HG03280 (cell line): ENCODE measurements at regions not wholly inside any gene's neighbourhood (a gene's known extent, or its start where the extent isn't known, plus 50 kb on each side); places are given as distances from the start of the nearest gene placed in this dataset.

Experiments used
- ATAC-seq: cut with Tn5 transposase; IDR thresholded peaks from one replicate; pipeline ENCODE4 v1.9.1; 2021; ENCODE audit warnings: mild to moderate bottlenecking, moderate library complexity; ENCODE audit not compliant: unreplicated experiment

DNA sequence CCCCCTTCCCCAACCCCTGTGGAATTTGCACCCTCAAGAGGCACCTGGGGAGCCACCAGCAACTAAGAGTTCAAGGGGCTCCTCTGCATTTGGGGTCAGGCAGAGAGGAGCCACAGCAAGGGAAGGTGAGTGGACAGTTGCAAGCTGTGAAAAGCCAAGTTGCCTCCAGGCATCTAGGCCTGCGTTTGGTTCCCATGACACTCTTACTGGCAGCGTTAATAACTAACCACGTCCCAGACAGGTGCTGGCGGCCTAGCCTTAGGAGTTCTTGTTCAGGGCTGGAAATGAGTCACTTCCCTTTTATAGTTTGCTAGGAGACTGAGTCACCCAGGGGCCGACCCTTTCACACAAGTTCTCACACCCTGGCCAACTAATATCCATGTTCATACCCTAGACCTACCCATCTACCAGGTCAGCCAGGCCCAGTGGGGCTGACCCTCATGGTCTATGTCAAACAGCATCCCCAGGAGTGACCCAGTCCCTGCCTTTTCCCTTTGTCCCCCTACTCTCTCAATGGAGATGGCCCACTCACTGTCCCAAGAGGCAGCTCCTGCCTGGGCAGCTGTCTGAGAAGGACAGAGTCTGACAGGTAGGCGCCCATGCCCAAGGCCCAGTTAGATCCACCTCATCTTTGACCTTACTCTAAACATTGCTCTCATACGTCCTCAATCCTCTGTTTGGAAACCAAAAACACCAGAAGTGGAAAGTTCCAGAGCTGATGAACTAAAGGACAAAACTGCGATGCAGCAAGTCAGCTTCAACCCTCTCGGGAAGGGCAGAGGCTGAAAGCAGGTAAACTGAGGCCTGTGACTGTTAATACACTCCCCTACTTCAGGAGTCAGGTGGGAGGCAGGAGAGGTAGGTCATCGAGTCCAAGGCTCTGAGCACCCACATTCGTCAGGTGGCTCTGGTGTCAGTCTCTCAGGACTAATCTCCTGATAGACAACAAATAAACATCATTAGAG lies 300.6 kb downstream of the SOX9 start:
- ATAC-seq: peak; percentile 44

DNA sequence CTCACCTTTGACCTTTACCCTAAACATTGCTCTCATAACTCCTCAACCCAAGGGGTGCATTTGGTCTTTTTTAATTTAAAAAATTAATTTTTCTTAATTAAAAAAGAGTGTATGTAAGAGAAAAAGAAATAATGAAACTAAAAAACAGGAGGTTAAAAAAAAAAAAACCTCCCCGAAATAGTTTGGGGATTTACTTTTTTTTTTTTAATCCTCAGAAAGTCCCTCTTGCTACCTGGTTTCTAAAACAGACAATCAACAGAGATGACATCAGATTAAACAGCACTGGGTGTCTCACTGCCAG lies 301.3 kb downstream of the SOX9 start:
- no peak for ATAC-seq

DNA sequence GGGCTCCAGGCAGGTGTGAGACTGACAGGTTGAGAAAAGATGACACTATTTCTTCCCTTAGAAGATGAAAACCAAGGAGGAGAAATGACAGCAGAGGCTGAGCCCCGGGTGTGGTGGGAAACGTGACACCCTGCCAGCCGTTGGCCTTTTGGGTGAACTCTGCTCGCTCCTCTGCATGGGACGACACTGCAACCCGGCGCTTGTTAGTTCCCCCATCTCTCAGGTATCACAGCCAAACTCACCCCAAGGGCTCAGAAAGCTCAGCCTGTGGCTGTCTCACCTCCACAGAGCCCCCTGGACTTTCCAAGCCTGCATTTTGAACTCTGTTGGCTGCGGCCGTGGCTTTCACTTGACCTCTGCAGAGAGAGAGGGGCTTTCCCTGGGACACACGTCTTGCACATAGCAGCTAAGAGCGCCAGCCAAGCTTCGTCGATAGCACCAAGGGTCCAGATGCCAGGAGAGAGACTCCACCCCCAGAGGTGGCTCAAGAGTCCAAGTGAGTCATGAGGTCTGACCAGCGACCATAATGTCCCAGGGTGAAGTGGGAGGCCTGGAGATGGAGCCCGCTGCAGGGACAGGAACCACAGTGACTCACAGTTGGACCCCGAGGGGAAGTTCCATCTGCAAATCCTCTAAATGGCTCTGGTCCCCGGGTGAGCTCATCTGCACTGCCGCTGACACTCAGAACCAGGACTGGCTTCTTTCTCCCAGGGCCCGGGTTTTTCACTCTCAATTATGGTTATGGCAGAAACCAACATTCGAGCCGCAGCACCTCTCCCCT lies 301.9 kb downstream of the SOX9 start:
- ATAC-seq: peak; percentile 37

DNA sequence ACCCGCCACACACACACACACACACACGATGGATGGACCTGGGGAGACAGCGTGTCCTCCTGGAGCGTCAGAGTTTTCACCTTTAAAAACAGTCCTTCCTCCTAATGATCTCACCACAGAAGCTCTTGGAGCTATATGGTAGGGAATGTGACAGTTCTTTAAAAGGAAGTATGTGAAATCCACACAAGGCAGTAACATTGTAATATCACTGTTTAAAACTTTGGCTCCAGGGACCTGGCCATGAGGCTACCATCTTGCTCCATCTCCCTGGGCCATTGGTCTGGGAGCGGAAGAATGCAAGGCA lies 302.4 kb downstream of the SOX9 start:
- no peak for ATAC-seq

DNA sequence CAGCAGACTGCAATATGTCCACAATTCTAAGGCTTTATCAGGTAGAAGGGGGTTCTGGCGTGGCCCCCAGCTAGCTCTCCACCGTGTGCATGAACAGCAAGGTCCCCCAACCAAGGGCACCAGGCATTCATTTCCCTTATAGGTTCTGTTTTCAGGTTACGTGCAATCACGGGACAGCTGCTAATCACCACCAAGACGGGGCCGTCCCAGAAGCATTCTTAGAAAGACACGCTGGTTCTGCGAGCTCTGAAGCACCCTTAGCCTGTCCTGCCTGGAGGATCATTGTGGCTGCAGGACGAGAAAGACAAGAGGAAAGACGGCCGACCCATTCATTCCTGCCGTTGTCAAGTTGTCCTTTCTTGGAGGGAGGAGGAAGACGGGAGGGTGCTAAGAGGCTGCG lies 302.9 kb downstream of the SOX9 start:
- ATAC-seq: peak; percentile 16

DNA sequence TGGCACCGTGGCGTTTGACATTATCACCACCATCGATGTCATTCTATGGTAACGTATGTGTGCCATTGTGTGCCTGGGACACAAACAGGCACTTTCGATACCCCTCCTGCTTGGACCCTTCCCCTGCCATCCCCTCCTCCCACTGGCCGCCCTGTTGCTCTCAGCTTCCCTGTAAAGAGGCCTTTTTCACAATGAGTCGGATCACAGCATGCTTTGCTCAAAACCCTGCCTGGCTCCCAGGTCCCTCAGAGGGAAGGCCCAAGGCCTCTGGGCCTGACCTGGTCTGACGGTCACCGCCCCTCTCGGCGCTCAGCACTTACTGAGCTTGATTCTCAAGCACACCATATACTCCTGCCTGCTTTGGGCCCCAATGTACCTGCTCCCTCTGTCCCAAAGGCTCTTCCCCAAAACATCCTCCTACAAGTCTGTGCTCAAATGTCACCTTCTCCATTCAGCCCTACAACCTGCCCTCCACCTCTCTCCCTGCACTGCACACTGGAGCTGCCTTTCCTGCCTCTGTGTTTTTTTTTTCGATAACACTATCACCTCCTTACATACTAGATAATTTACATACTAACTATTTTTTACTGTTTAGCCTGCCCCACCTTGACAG lies 303.8 kb downstream of the SOX9 start:
- no peak for ATAC-seq

DNA sequence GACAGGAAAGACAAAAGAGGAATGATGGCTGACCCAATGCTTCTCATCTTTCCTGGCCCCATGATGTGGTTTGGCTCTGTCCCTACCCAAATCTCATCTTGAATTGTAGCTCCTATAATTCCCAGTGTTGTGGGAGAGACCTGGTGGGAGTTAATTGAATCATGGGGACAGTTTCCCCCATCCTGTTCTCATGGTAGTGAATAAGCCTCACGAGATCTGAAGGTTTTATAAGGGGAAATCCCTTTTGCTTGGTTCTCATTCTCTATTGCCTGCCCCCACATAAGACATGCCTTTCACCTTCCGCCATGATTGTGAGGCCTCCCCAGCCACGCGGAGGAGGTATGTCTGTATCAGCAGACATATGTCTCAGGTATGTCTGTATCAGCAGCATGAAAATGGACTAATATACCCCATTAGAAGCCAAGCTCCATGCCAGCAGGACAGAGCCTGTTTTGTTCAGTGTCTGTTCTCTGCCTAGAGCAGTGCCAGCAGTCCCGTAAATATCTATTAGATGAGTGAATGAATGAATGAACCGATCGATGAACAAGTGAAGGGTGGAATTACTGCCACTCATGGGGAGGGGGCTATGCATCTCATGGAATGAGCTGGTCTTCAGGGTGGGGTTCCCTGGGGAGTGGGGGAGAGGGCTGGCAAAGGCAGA lies 304.4 kb downstream of the SOX9 start:
- no peak for ATAC-seq

DNA sequence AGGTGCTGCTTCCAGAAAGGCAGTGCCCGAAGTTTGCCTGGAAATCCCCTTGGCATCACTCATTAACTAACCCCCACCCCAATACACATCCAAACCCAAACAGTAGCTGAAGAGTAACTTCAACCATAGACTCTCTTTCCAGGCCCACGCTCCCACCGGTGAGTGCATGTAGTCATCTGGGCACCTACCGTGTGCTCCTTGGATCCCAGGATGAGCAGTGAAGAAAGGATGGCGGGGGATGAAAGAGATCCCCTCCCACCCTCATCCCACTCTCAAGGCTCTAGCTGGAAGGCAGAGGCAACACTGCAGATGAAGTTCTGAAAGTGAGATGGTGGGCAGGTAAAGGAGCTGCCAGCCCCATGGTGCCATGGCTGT lies 305.0 kb downstream of the SOX9 start:
- no peak for ATAC-seq

DNA sequence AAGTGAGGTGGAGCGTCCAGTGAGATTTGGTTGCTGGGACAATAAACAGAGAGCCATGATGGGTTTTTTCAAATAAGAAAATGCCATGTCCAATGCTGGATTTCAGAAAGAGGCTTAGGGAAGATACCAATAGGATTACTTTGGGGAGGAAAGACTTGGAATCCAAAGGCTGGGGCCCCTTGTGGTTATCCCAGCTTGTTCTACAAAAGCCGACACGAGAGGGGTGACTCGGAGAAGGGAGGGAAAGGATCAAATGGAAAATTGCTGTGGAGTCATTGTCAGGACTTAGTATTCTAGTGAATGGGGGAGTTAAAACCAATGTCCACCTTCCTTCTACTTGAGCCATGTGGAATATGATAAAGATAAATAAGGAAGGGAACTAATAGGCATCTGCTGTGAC lies 305.5 kb downstream of the SOX9 start:
- no peak for ATAC-seq

DNA sequence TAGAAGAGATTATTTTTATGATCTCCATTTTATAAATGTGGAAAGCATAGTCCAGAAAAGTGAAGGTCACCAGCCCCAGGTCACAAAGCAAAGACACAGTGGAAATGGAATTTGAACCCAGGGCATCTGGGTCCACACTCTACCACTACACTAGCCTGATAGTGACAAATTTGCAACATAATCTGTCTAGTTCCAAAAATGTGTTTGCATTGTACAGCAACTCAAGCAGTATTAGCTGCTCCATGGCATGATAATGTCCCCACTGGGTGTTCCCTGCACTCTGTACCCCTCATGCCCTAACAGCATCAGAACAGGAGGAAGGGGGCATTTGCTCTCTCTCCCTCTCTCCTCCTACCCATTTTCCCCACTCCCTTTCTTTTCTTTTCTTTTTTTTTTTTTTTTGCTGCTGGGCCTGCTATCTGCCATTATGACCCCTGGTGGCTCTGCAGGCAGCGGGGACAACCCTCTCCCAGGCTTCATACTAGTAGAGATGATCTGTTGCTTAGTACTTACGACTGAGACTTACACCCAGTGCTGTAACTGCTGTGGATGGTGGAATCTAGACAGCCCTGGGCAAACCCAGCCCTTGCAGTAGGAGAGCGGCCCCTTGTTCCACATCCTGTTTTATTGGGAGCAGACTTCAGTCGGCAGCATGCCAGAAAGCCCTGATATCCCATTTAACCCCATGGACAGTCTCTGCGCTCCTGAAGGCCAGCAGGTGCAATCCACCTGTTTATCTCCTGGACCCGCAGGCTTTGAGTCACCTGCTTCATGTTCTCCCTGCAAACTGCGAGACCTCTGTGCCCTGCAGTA lies 306.3 kb downstream of the SOX9 start:
- no peak for ATAC-seq

DNA sequence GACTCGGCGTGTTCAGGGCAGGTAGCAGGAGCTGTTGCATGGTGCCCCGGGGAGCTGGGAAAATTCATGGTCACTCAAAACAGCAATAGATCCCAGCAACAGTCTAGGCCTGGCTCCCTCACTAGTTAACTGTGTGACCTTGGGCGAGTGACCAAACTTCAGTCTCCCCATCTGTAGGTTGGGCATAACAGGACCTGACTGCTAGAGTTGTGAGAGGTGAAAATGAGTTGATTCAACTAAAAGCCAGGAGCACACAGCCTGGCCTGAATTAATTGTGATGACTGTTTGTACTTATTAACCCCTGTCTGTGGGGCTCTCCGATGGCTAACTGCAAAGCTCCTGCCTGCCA lies 306.9 kb downstream of the SOX9 start:
- no peak for ATAC-seq

DNA sequence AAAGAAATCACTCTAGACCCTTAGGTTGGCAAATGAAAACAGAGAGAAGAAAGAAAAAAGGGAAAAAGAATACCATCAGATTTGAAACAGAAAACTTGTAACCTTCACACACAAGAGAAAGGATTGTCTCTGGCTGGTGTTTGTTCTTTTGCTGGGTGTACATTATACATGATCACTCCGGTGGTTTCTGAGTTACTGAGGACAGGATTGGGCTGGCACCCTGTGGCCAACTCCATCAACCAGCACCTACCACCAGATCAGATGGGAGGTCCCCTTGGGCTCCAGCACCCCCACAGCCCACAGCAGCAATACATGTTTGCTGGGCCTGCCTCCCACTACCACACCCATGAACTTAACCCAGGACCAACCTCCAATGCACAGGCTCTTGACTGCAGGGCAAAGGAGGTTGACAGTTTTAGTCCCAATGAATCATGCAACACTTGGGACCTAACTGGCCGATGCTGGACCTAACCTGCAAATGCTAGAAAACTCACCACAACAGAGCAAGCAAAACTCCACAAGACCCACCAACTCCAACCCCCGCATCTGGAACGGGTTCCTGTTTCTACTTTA lies 308.3 kb downstream of the SOX9 start:
- ATAC-seq: no peak

DNA sequence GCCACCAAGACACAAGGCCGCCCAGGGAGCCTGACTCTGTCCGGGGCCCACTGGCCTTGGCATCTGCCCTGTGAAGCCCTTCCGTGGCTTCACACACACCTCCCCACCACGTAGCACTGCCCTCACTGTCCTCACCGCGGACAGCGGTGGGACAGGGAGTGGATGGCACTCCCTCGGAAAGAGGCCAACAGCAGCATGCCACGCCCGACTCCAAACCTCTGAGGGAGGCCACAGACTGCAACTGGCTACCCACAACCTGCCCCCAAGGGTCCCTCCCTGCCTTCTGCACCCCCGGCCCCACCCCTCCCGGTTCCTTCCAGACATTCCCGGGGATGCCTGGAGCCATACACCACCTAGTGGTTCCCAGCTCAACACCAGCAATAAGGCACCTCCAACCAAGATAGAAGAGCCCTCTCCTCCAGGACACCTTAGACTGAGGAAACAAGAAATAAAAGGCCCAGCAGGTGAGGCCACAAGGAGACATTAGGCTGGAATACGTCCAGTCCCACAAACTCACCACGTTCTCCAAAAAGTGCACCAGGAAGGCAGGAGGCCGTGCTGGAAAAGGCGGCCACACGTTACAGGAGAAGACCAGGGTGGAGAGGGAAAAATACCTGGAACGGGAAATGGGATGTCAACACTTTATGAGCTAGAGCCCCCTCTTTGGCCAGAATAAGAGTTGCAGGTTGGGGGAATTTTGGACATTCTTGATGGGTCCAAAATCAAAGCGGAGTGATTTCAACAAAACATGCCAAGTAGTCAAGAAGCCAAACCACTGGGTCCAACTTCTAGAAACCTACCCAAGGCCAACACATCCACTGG lies 310.0 kb downstream of the SOX9 start:
- no peak for ATAC-seq

DNA sequence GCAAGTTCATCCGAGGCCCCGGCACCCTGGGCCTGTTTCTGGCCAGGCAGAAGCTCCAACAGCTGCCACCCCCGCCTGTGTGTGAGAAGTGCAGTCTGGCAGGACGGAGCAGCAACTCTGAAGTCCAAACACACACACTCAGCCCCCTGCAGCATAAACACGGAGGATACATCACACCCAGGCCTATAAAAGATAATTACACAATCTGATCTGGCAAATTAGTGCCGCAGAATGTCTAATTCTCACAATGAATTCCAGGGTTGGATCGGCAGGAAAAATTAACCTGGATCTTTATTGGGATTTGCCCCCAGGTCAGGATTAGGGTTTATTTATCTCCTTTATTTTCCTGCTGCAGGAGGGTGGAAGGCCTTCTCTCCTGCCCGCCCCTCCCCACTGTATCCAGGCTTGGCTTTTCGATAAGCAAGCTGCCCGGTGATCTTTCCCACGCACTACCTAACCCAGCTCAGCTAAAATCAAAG lies 311.4 kb downstream of the SOX9 start:
- no peak for ATAC-seq

DNA sequence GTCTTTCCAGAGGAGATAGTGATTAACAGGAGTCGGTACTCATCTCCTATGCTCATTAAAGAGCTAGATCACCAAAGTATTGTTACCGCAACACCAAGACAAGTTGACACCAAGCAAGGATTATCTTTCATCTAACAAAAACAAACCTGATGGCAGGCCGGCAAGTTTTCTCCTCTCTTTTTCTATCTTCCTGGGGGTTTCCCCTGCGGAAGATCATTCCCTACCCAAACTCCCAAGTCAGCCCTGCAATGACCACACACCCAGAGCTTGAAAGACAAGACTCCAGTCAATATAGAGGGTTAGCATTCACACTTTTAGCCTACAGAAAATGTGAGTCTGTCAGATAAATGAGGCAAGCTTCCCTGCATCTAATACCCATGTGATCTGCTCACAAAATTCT lies 312.1 kb downstream of the SOX9 start:
- no peak for ATAC-seq

DNA sequence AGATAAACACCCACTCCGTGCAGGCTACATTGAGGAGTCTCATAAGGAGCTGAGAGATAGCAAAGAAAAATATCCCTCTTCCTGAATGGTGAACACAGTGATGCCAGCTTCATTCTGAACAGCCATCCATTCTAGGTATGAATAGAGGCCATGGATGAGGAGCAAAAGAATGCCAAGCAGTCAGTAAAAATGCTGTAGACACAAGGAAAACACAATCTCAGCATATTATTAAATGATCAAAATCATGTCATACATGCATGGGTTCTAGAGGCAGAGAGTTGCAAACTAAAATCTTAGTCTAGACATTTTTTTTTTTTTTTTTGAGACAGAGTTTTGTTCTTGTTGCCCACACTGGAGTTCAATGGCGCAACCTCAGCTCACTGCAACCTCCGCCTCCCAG lies 313.0 kb downstream of the SOX9 start:
- ATAC-seq: no peak

DNA sequence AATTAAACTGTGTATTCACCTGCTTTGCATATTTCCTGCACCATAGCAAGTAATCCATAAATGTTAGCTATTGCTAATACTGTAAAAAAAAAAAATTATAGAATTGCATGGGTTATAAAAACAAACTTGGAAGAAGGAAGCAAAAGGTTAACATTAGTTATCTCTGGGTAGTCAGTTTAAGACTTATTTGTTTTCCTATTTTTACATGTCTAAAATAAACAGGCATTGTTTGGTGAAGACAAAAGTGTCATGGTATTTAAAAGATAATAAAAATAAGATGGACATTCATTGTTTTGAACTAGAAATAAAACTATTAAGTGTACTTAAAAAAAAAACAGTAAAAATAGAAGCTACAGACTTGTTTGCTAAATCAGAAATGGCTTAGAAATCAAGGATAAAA lies 313.8 kb downstream of the SOX9 start:
- ATAC-seq: no peak

DNA sequence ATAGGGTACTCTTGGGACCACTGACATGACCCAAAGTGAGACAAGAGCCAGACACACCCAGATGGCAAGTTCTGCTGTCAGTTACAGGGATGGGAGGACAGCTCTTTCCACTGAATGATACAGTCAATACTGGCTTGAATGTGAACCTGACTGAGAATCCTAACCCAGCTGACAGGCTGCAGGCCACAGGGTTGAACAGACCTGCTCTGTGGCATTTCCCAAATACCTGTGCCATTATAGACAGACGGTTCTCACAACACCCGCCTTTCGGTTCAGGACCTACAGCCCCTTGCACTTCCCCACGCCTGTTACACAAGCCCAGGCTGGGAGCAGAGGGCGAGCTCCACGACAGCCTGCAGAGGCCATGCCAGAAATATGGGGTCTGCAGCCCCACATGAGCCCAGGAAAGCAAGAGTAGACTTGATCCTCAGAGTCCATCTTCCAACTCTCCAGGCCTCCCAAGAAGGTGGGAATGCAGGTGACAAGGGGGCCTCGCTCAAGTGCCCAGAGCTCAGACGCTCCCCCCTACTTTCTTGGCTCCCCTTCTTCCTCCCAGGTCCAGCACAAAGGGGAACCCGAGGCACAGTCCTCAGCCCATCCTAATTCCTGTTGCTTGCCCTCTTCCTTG lies 314.3 kb downstream of the SOX9 start:
- ATAC-seq: no peak

DNA sequence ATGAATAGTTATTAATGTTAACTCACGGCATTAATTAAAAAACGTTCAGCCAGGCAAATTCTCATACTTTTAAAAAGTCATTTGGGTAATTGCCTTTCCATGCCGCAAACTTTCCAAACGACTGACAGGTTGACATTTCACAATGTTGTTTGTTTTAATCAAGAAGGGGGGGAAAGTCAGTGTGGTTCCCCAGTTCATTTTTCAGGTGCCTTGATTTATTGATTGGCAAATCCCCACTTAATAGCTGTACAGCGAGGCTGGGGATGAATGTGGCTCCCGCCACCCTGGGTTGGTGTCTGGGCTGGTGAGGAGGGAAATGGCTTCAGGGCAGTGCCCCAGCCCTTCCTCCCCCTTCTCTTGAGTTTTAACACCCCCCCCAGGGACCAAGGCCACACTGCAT lies 318.0 kb downstream of the SOX9 start:
- ATAC-seq: no peak
